Body of pancreas (tissue), 4 donors: ENCODE measurements at regions not wholly inside any gene's neighbourhood (a gene's known extent, or its start where the extent isn't known, plus 50 kb on each side); places are given as distances from the start of the nearest gene placed in this dataset.

Experiments
- POLR2A ChIP-seq, 3 donors: fragments of 450-650 bp; IDR thresholded peaks; one replicate each; pipeline ENCODE4 v1.6.1; 2016; ENCODE audit warnings: antibody characterized with exemption in 3 of 3, mild to moderate bottlenecking in 2 of 3
- TF ChIP-seq, protein P1 (sequence below), 7 experiments: fragments of 450-650 bp in 4 of 7; fragments of 200-600 bp in 3 of 7; sonication (generic) in 3 of 7; IDR thresholded peaks; one replicate each; pipeline ENCODE4 v1.5.1; 2016 to 2019; ENCODE audit warnings: antibody characterized with exemption in 7 of 7

DNA sequence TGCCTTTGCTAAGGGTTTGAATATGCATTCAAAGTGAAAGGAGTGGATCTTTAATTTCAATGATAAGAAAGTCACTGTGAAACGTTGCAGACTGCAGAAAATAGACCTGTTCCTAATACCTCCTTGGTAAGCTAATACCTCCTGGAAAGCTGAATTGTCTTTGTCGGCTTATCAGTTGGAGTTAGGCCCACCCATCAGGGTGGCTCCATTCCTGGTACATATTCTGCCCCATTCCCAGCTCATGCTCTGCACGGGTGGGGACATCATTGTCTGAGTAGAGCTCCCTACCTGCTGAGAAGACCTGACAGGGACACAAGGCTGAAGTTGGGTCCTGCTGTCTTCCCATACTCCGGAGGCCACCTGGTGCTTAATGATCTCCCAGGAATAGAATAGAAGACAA is 203.3 kb downstream of the EN1 start:
- TF ChIP-seq POLR2A (IDR thresholded peaks at IDR 0.05), result no peak
- TF ChIP-seq, protein P1, sequence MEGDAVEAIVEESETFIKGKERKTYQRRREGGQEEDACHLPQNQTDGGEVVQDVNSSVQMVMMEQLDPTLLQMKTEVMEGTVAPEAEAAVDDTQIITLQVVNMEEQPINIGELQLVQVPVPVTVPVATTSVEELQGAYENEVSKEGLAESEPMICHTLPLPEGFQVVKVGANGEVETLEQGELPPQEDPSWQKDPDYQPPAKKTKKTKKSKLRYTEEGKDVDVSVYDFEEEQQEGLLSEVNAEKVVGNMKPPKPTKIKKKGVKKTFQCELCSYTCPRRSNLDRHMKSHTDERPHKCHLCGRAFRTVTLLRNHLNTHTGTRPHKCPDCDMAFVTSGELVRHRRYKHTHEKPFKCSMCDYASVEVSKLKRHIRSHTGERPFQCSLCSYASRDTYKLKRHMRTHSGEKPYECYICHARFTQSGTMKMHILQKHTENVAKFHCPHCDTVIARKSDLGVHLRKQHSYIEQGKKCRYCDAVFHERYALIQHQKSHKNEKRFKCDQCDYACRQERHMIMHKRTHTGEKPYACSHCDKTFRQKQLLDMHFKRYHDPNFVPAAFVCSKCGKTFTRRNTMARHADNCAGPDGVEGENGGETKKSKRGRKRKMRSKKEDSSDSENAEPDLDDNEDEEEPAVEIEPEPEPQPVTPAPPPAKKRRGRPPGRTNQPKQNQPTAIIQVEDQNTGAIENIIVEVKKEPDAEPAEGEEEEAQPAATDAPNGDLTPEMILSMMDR (IDR thresholded peaks at IDR 0.05), result no peak
